HCT116 (cell line): ENCODE measurements at regions not wholly inside any gene's neighbourhood (a gene's known extent, or its start where the extent isn't known, plus 50 kb on each side); places are given as distances from the start of the nearest gene placed in this dataset.

Experiments
- CTCF ChIP-seq, 3 experiments: fragments of 200-600 bp in 1 of 3; sonication (generic) in 1 of 3; IDR thresholded peaks in 2 of 3; conservative IDR thresholded peaks in 1 of 3; 2 replicates each; pipeline ENCODE4 v1.5.1; 2012 to 2017; ENCODE audit warnings: low read depth in 2 of 3, low read length in 2 of 3, antibody characterized with exemption in 1 of 3, borderline replicate concordance in 1 of 3, control low read depth in 1 of 3, mild to moderate bottlenecking in 1 of 3, mixed read lengths in 1 of 3, mixed run types in 1 of 3, moderate library complexity in 1 of 3; ENCODE audit not compliant: insufficient read depth in 1 of 3
- EZH2 ChIP-seq: fragments of 200-600 bp; sonication (generic); IDR thresholded peaks from 2 replicates; pipeline ENCODE4 v1.6.1; 2017; ENCODE audit warnings: antibody characterized with exemption, mixed run types
- POLR2A ChIP-seq: IDR thresholded peaks from 2 replicates; pipeline ENCODE4 v1.7.0; 2011; ENCODE audit warnings: borderline replicate concordance; ENCODE audit not compliant: insufficient read depth, insufficient read length; ENCODE audit errors: extremely low read depth

GRCh38 chr5:142539154-142539740, 146.6 kb downstream of the FGF1 start:
- TF ChIP-seq CTCF (IDR thresholded peaks at IDR 0.05 in 2 of 3, conservative IDR thresholded peaks at IDR 0.05 in 1 of 3; ENCODE audit: borderline replicate concordance in 1 of 3, insufficient read depth in 1 of 3, low read depth in 2 of 3, low read length in 2 of 3) (no peak), POLR2A (no peak), EZH2 (no peak)
